T-helper 1 cell (primary cell): ENCODE measurements at regions not wholly inside any gene's neighbourhood (a gene's known extent, or its start where the extent isn't known, plus 50 kb on each side); places are given as distances from the start of the nearest gene placed in this dataset.
"Not testable (repeated sequence)": the region's sequence is repeated elsewhere in the genome, so short reads cannot be mapped to it uniquely, and the experiment has no call there.

Experiments
- DNase-seq, 5 donors: peaks; one replicate each; pipeline ENCODE4 v3.0.0-alpha.2; 2012 to 2020

- no peak for DNase-seq
These were observed 266.3 kb downstream of the SEC61B start for GRCh38 chr9:99488131-99489059.

- DNase-seq: no peak
These were observed 267.0 kb downstream of the SEC61B start for GRCh38 chr9:99489060-99489413.

- no peak for DNase-seq
These were observed 268.6 kb downstream of the SEC61B start for GRCh38 chr9:99490729-99491128.

- DNase-seq: no peak
These were observed 269.5 kb downstream of the SEC61B start for GRCh38 chr9:99491408-99492158.

GRCh38 chr9:99497641-99498040 is 275.6 kb downstream of the SEC61B start:
- DNase-seq: no peak

GRCh38 chr9:99498979-99499378 is 276.9 kb downstream of the SEC61B start:
- DNase-seq: not testable (repeated sequence)

GRCh38 chr9:99505936-99506335 is 283.9 kb downstream of the SEC61B start:
- DNase-seq: no peak

GRCh38 chr9:99506747-99507348 is 284.8 kb downstream of the SEC61B start:
- DNase-seq: no peak

GRCh38 chr9:99509065-99509745 is 287.1 kb downstream of the SEC61B start:
- no peak for DNase-seq

- no peak for DNase-seq
These were observed 287.9 kb downstream of the SEC61B start for GRCh38 chr9:99509900-99510535.

GRCh38 chr9:99511723-99512122 is 289.6 kb downstream of the SEC61B start:
- no peak for DNase-seq

GRCh38 chr9:99513441-99514112 is 291.5 kb downstream of the SEC61B start:
- DNase-seq: no peak

- no peak for DNase-seq
These were observed 293.0 kb downstream of the SEC61B start for GRCh38 chr9:99515093-99515492.

- no peak for DNase-seq
These were observed 294.0 kb downstream of the SEC61B start for GRCh38 chr9:99515895-99516656.

GRCh38 chr9:99516657-99517049 is 294.6 kb downstream of the SEC61B start:
- DNase-seq: no peak

GRCh38 chr9:99523838-99524237 is 297.8 kb upstream of the NR4A3 start:
- no peak for DNase-seq

GRCh38 chr9:99531313-99531712 is 290.4 kb upstream of the NR4A3 start:
- no peak for DNase-seq

GRCh38 chr9:99533421-99533820 is 288.3 kb upstream of the NR4A3 start:
- DNase-seq: no peak

- DNase-seq: no peak
These were observed 283.7 kb upstream of the NR4A3 start for GRCh38 chr9:99537996-99538395.

- no peak for DNase-seq
These were observed 277.2 kb upstream of the NR4A3 start for GRCh38 chr9:99544526-99544925.

- DNase-seq: no peak
These were observed 272.2 kb upstream of the NR4A3 start for GRCh38 chr9:99549441-99549840.
